SK-N-SH treated with all-trans-retinoic acid at 6 μM for 48 hours (cell line): ENCODE measurements at regions not wholly inside any gene's neighbourhood (a gene's known extent, or its start where the extent isn't known, plus 50 kb on each side); places are given as distances from the start of the nearest gene placed in this dataset.

ENCODE experiments used
- ARNTL ChIP-seq: fragments of 450-650 bp; formaldehyde crosslinking; IDR thresholded peaks from 2 replicates; pipeline ENCODE4 v1.5.0; 2020; ENCODE audit warnings: low read depth, mild to moderate bottlenecking, moderate library complexity, borderline replicate concordance
- CREB5 ChIP-seq: fragments of 250-450 bp; sonication (Bioruptor Pico); IDR thresholded peaks from 2 replicates; pipeline ENCODE4 v1.5.1; 2020; ENCODE audit warnings: low read depth, mild to moderate bottlenecking, moderate library complexity
- GLIS3 ChIP-seq: fragments of 250-450 bp; sonication (Bioruptor Pico); IDR thresholded peaks from 2 replicates; pipeline ENCODE4 v1.5.0; 2020; ENCODE audit warnings: mild to moderate bottlenecking, moderate library complexity
- ISL1 ChIP-seq: fragments of 250-450 bp; sonication (Bioruptor Pico); IDR thresholded peaks from 2 replicates; pipeline ENCODE4 v2.1.2; 2022; ENCODE audit warnings: mild to moderate bottlenecking, moderate library complexity
- PATZ1 ChIP-seq: fragments of 250-450 bp; sonication (Bioruptor Pico); IDR thresholded peaks from 2 replicates; pipeline ENCODE4 v1.8.0; 2020; ENCODE audit warnings: mild to moderate bottlenecking, moderate library complexity, borderline replicate concordance
- PPARA ChIP-seq: fragments of 250-450 bp; sonication (Bioruptor Pico); IDR thresholded peaks from 2 replicates; pipeline ENCODE4 v1.5.0; 2020; ENCODE audit warnings: mild to moderate bottlenecking, borderline replicate concordance
- RARB ChIP-seq: fragments of 250-450 bp; sonication (Bioruptor Pico); IDR thresholded peaks from 2 replicates; pipeline ENCODE4 v1.8.0; 2021; ENCODE audit warnings: mild to moderate bottlenecking, moderate library complexity
- ZFP3 ChIP-seq: fragments of 250-450 bp; sonication (Bioruptor Pico); IDR thresholded peaks from 2 replicates; pipeline ENCODE4 v1.5.0; 2020; ENCODE audit warnings: mild to moderate bottlenecking, moderate library complexity

GRCh38 chr13:105441051-105441750 lies 1094.3 kb downstream of the EFNB2 start:
- TF ChIP-seq ZFP3 (CRISPR knock-in tag): no peak
- no peak for TF ChIP-seq CREB5 (CRISPR knock-in tag)
- TF ChIP-seq ISL1 (CRISPR knock-in tag): no peak
- TF ChIP-seq ARNTL (CRISPR knock-in tag): no peak
- no peak for TF ChIP-seq PPARA
- no peak for TF ChIP-seq PATZ1
- TF ChIP-seq GLIS3 (CRISPR knock-in tag): no peak
- no peak for TF ChIP-seq RARB
